ENCODE measurements at regions not wholly inside any gene's neighbourhood (a gene's known extent, or its start where the extent isn't known, plus 50 kb on each side); places are given as distances from the start of the nearest gene placed in this dataset.

DNA sequence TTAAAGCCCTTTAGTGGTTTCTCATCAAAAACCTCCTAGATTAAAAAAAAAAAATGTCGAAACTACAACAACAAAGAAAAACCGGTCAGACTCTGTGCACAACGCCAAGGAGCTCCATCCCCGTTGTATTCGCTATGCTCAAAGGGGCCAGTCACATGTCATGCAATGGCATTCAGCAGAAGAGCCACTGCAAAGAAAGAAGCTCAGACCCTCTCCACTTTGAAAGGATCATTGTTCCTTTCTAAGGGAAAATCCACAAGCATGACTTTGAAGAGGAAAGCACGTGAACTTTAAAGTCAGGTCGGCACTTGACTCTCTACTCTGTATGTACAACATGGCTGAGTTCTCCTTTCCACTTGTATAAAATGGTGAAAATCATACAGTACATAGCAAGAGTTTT, 655.6 kb downstream of the ETS1 start:
- WGBS (ENCODE audit: low lambda C conversion rate), result 71% methylated on average over 7 of the region's 7 CpGs
- CTCF ChIA-PET, result interaction anchor here (0.6 kb wide), 1 partner anchor 13 kb away, joined by 3 read pairs; no protein-coding TSS in a partner anchor

DNA sequence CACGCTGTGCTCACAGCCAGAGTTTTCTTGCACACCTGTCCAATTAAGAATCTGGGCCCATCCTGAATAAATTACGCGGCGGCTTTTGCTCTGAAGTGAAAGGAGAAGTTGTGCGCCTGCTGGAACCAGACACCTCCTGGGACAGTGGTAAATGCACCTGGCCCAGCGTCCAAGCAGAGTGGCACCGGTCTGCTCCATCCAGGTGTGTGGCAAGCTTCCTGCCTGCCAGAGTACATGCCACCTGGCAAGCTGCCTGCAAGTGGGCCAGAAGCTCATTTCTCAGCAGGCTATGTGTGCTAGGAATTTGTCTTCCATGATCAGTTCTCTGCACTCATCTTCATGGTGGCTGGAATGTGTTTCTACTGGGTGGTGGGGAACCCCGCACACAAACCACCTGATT, 660.6 kb downstream of the ETS1 start:
- H4K20me1 ChIP-seq (ENCODE audit: insufficient read depth), result no peaks in the 10 kb centered on the region
- TF ChIP-seq, protein P1, sequence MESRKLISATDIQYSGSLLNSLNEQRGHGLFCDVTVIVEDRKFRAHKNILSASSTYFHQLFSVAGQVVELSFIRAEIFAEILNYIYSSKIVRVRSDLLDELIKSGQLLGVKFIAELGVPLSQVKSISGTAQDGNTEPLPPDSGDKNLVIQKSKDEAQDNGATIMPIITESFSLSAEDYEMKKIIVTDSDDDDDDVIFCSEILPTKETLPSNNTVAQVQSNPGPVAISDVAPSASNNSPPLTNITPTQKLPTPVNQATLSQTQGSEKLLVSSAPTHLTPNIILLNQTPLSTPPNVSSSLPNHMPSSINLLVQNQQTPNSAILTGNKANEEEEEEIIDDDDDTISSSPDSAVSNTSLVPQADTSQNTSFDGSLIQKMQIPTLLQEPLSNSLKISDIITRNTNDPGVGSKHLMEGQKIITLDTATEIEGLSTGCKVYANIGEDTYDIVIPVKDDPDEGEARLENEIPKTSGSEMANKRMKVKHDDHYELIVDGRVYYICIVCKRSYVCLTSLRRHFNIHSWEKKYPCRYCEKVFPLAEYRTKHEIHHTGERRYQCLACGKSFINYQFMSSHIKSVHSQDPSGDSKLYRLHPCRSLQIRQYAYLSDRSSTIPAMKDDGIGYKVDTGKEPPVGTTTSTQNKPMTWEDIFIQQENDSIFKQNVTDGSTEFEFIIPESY (IDR thresholded peaks at IDR 0.05; ENCODE audit: borderline replicate concordance, low read depth), result no peak
- TF ChIP-seq CHD2 (IDR thresholded peaks at IDR 0.05; ENCODE audit: low read length, partially characterized antibody), result no peak
- TF ChIP-seq, protein P2, sequence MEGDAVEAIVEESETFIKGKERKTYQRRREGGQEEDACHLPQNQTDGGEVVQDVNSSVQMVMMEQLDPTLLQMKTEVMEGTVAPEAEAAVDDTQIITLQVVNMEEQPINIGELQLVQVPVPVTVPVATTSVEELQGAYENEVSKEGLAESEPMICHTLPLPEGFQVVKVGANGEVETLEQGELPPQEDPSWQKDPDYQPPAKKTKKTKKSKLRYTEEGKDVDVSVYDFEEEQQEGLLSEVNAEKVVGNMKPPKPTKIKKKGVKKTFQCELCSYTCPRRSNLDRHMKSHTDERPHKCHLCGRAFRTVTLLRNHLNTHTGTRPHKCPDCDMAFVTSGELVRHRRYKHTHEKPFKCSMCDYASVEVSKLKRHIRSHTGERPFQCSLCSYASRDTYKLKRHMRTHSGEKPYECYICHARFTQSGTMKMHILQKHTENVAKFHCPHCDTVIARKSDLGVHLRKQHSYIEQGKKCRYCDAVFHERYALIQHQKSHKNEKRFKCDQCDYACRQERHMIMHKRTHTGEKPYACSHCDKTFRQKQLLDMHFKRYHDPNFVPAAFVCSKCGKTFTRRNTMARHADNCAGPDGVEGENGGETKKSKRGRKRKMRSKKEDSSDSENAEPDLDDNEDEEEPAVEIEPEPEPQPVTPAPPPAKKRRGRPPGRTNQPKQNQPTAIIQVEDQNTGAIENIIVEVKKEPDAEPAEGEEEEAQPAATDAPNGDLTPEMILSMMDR (IDR thresholded peaks at IDR 0.05), result no peak
- H3K27me3 ChIP-seq (ENCODE audit: insufficient read depth), result no peaks in the 10 kb centered on the region
- no peaks in the 10 kb centered on the region for H3F3A ChIP-seq (replicated peaks; ENCODE audit: insufficient read depth)
- H3K36me3 ChIP-seq (replicated peaks in 1 of 2; ENCODE audit: control insufficient read depth in 1 of 2, insufficient read depth in 2 of 2, low read length in 1 of 2), result no peaks in the 10 kb centered on the region
- H3K4me3 ChIP-seq (ENCODE audit: low read depth in 2 of 2, low read length in 1 of 2), result no peak overlapping the region
- CTCF ChIA-PET, result no interaction called here
- no peak overlapping the region for H2AFZ ChIP-seq (ENCODE audit: low read depth)
- H3K4me2 ChIP-seq, result no peak overlapping the region
- H3K4me1 ChIP-seq (ENCODE audit: control insufficient read depth in 1 of 2, insufficient read depth in 2 of 2, low read depth in 1 of 2, low read length in 1 of 2), result peaks cover 0 to 3% of the 10 kb centered on the region in 2 experiments; a peak in 1 of 4 replicates
- H3K9me3 ChIP-seq, result no peaks in the 10 kb centered on the region
- H3K79me2 ChIP-seq (ENCODE audit: insufficient read depth), result no peaks in the 10 kb centered on the region
- WGBS (ENCODE audit: low lambda C conversion rate), result 81% methylated on average over 7 of the region's 8 CpGs
- no peak overlapping the region for H3K27ac ChIP-seq (ENCODE audit: low read depth in 2 of 2, low read length in 1 of 2)
- H3K9ac ChIP-seq, result no peak overlapping the region
- H3K9me2 ChIP-seq, result no peaks in the 10 kb centered on the region
- DNase-seq, result no peak
- POLR2A ChIA-PET, result no interaction called here

More for the DNA sequence above, 655.6 kb downstream of the ETS1 start:
- H3K9me3 ChIP-seq, result no peaks in the 10 kb centered on the region
- no peaks in the 10 kb centered on the region for H3K79me2 ChIP-seq (ENCODE audit: insufficient read depth)
- H3K27me3 ChIP-seq (ENCODE audit: insufficient read depth), result no peaks in the 10 kb centered on the region
- H3K4me2 ChIP-seq, result no peak overlapping the region
- H3K4me3 ChIP-seq (ENCODE audit: low read depth in 2 of 2, low read length in 1 of 2), result no peak overlapping the region
- no peaks in the 10 kb centered on the region for H3K36me3 ChIP-seq (replicated peaks in 1 of 2; ENCODE audit: control insufficient read depth in 1 of 2, insufficient read depth in 2 of 2, low read length in 1 of 2)
- H2AFZ ChIP-seq (ENCODE audit: low read depth), result no peak overlapping the region
- no peak for DNase-seq
- H3F3A ChIP-seq (replicated peaks; ENCODE audit: insufficient read depth), result no peaks in the 10 kb centered on the region
- no peaks in the 10 kb centered on the region for H3K9me2 ChIP-seq
- POLR2A ChIA-PET, result no interaction called here
- H3K9ac ChIP-seq, result no peak overlapping the region
- no peaks in the 10 kb centered on the region for H3K4me1 ChIP-seq (ENCODE audit: control insufficient read depth in 1 of 2, insufficient read depth in 2 of 2, low read depth in 1 of 2, low read length in 1 of 2)
- TF ChIP-seq FOSL2 (IDR thresholded peaks at IDR 0.05; ENCODE audit: borderline replicate concordance, low read depth) (no peak), TCF12 (IDR thresholded peaks at IDR 0.05) (no peak), RCOR1 (IDR thresholded peaks at IDR 0.05; ENCODE audit: low read length) (no peak), EZH2phosphoT487 (IDR thresholded peaks at IDR 0.05; ENCODE audit: borderline replicate concordance, low read depth) (no peak), GATA2 (CRISPR knock-in tag; IDR thresholded peaks at IDR 0.05) (no peak), MEF2A (IDR thresholded peaks at IDR 0.05; ENCODE audit: borderline replicate concordance, low read depth) (no peak), SMC3 (IDR thresholded peaks at IDR 0.05; ENCODE audit: low read depth, low read length) (no peak), NRF1 (IDR thresholded peaks at IDR 0.05; ENCODE audit: low read depth, low read length) (no peak), YY1 (IDR thresholded peaks at IDR 0.05; ENCODE audit: low read depth) (no peak), GABPA (IDR thresholded peaks at IDR 0.05; ENCODE audit: low read depth) (no peak), JUND (IDR thresholded peaks at IDR 0.05) (no peak), RAD21 (IDR thresholded peaks at IDR 0.05; ENCODE audit: low read length) (no peak), RFX5 (IDR thresholded peaks at IDR 0.05; ENCODE audit: low read length) (no peak), MXI1 (IDR thresholded peaks at IDR 0.05; ENCODE audit: low read depth, low read length) (no peak)
- TF ChIP-seq, protein P3, sequence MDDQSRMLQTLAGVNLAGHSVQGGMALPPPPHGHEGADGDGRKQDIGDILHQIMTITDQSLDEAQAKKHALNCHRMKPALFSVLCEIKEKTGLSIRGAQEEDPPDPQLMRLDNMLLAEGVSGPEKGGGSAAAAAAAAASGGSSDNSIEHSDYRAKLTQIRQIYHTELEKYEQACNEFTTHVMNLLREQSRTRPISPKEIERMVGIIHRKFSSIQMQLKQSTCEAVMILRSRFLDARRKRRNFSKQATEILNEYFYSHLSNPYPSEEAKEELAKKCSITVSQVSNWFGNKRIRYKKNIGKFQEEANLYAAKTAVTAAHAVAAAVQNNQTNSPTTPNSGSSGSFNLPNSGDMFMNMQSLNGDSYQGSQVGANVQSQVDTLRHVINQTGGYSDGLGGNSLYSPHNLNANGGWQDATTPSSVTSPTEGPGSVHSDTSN (IDR thresholded peaks at IDR 0.05), result no peak
- TF ChIP-seq, protein P4, sequence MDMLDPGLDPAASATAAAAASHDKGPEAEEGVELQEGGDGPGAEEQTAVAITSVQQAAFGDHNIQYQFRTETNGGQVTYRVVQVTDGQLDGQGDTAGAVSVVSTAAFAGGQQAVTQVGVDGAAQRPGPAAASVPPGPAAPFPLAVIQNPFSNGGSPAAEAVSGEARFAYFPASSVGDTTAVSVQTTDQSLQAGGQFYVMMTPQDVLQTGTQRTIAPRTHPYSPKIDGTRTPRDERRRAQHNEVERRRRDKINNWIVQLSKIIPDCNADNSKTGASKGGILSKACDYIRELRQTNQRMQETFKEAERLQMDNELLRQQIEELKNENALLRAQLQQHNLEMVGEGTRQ (IDR thresholded peaks at IDR 0.05; ENCODE audit: borderline replicate concordance, low read depth, low read length), result no peak
- no peaks in the 10 kb centered on the region for H4K20me1 ChIP-seq (ENCODE audit: insufficient read depth)
- H3K27ac ChIP-seq (ENCODE audit: low read depth in 2 of 2, low read length in 1 of 2), result no peak overlapping the region

Data from SK-N-SH (cell line).